ENCODE measurements at regions not wholly inside any gene's neighbourhood (a gene's known extent, or its start where the extent isn't known, plus 50 kb on each side); places are given as distances from the start of the nearest gene placed in this dataset.

- intact Hi-C loops (cut with micrococcal nuclease), result no loop called here
Observed at GRCh38 chr6:129920103-129920798, 59.1 kb upstream of the TMEM244 start.

- intact Hi-C loops (cut with micrococcal nuclease), result no loop called here
Observed at GRCh38 chr6:129911732-129912131, 50.6 kb upstream of the TMEM244 start.

Data from T-helper 1 cell treated with Interleukin-12 subunit alpha and Interleukin-12 subunit beta and Interleukin-4 antibody, amounts not matched to agents 30 ng/mL and 1 ng/mL, for 36 hours (primary cell).